ENCODE measurements at regions not wholly inside any gene's neighbourhood (a gene's known extent, or its start where the extent isn't known, plus 50 kb on each side); places are given as distances from the start of the nearest gene placed in this dataset.

- no peak for DNase-seq (ENCODE audit: extremely low read depth, insufficient read length)
- no peaks in the 10 kb centered on the region for H3K27me3 ChIP-seq (replicated peaks; ENCODE audit: control insufficient read depth, insufficient read depth, low read length)
- TF ChIP-seq CTCF (IDR thresholded peaks at IDR 0.05; ENCODE audit: insufficient read depth, low read length, poor library complexity, severe bottlenecking), result no peak
- H3K4me3 ChIP-seq (replicated peaks; ENCODE audit: low read depth, low read length), result no peak overlapping the region
- no peaks in the 10 kb centered on the region for H3K36me3 ChIP-seq (ENCODE audit: control insufficient read depth, insufficient read depth, low read length)
Measured at GRCh38 chr10:109403551-109403950, 519.8 kb downstream of the XPNPEP1 start.

- no peak for DNase-seq (ENCODE audit: extremely low read depth, insufficient read length)
- Histone ChIP-seq H3K27me3 (replicated peaks; ENCODE audit: control insufficient read depth, insufficient read depth, low read length) (no peaks in the 10 kb centered on the region), H3K4me3 (replicated peaks; ENCODE audit: low read depth, low read length) (no peak overlapping the region), H3K36me3 (ENCODE audit: control insufficient read depth, insufficient read depth, low read length) (no peaks in the 10 kb centered on the region)
- TF ChIP-seq CTCF (IDR thresholded peaks at IDR 0.05; ENCODE audit: insufficient read depth, low read length, poor library complexity, severe bottlenecking), result no peak
Measured at GRCh38 chr10:109393425-109393824, 529.9 kb downstream of the XPNPEP1 start.

- Histone ChIP-seq H3K36me3 (ENCODE audit: control insufficient read depth, insufficient read depth, low read length) (no peaks in the 10 kb centered on the region), H3K4me3 (replicated peaks; ENCODE audit: low read depth, low read length) (no peak overlapping the region), H3K27me3 (replicated peaks; ENCODE audit: control insufficient read depth, insufficient read depth, low read length) (no peaks in the 10 kb centered on the region)
- DNase-seq (ENCODE audit: extremely low read depth, insufficient read length), result no peak
- no peak for TF ChIP-seq CTCF (IDR thresholded peaks at IDR 0.05; ENCODE audit: insufficient read depth, low read length, poor library complexity, severe bottlenecking)
Measured at GRCh38 chr10:109386921-109387320, 536.4 kb downstream of the XPNPEP1 start.

- no peak for TF ChIP-seq CTCF (IDR thresholded peaks at IDR 0.05; ENCODE audit: insufficient read depth, low read length, poor library complexity, severe bottlenecking)
- no peak for DNase-seq (ENCODE audit: extremely low read depth, insufficient read length)
- Histone ChIP-seq H3K36me3 (ENCODE audit: control insufficient read depth, insufficient read depth, low read length) (no peaks in the 10 kb centered on the region), H3K4me3 (replicated peaks; ENCODE audit: low read depth, low read length) (no peak overlapping the region), H3K27me3 (replicated peaks; ENCODE audit: control insufficient read depth, insufficient read depth, low read length) (no peaks in the 10 kb centered on the region)
Measured at GRCh38 chr10:109386101-109386500, 537.2 kb downstream of the XPNPEP1 start.

GRCh38 chr10:109379186-109379585, 544.1 kb downstream of the XPNPEP1 start:
- no peak for DNase-seq (ENCODE audit: extremely low read depth, insufficient read length)
- H3K27me3 ChIP-seq (replicated peaks; ENCODE audit: control insufficient read depth, insufficient read depth, low read length), result no peaks in the 10 kb centered on the region
- H3K4me3 ChIP-seq (replicated peaks; ENCODE audit: low read depth, low read length), result no peak overlapping the region
- no peaks in the 10 kb centered on the region for H3K36me3 ChIP-seq (ENCODE audit: control insufficient read depth, insufficient read depth, low read length)
- no peak for TF ChIP-seq CTCF (IDR thresholded peaks at IDR 0.05; ENCODE audit: insufficient read depth, low read length, poor library complexity, severe bottlenecking)

- TF ChIP-seq CTCF (IDR thresholded peaks at IDR 0.05; ENCODE audit: insufficient read depth, low read length, poor library complexity, severe bottlenecking), result no peak
- Histone ChIP-seq H3K27me3 (replicated peaks; ENCODE audit: control insufficient read depth, insufficient read depth, low read length) (no peaks in the 10 kb centered on the region), H3K4me3 (replicated peaks; ENCODE audit: low read depth, low read length) (no peak overlapping the region), H3K36me3 (ENCODE audit: control insufficient read depth, insufficient read depth, low read length) (no peaks in the 10 kb centered on the region)
- DNase-seq (ENCODE audit: extremely low read depth, insufficient read length), result no peak
Measured at GRCh38 chr10:109374215-109374614, 549.1 kb downstream of the XPNPEP1 start.

Measured in GM06990 (cell line).